OCI-LY1 (cell line): ENCODE measurements at regions not wholly inside any gene's neighbourhood (a gene's known extent, or its start where the extent isn't known, plus 50 kb on each side); places are given as distances from the start of the nearest gene placed in this dataset.
A peak's percentile ranks its signal among the peaks of the same experiment; 100 is the strongest.

Source experiments
- H2AFZ ChIP-seq: fragments of 200-600 bp; sonication (generic), shearing (Covaris generic); 2 replicates; pipeline ENCODE4 v1.6.0; 2014; ENCODE audit warnings: antibody characterized with exemption, mild to moderate bottlenecking, low read length
- H3F3A ChIP-seq: fragments of 200-600 bp; sonication (generic), shearing (Covaris generic); 2 replicates; pipeline ENCODE4 v1.6.0; 2014; ENCODE audit warnings: mild to moderate bottlenecking, antibody characterized with exemption, low read length, moderate library complexity; ENCODE audit not compliant: insufficient read depth
- H3K27ac ChIP-seq: fragments of 200-600 bp; sonication (generic); 2 replicates; pipeline ENCODE4 v1.5.1; 2014; ENCODE audit warnings: low read length, mixed run types, mild to moderate bottlenecking, low read depth; ENCODE audit not compliant: poor library complexity, severe bottlenecking
- H3K27me3 ChIP-seq: fragments of 200-600 bp; sonication (generic); 2 replicates; pipeline ENCODE4 v1.6.0; 2014; ENCODE audit warnings: antibody characterized with exemption, mild to moderate bottlenecking, low read length, moderate library complexity; ENCODE audit not compliant: insufficient read depth
- H3K36me3 ChIP-seq: fragments of 200-600 bp; sonication (generic); 2 replicates; pipeline ENCODE4 v1.6.1; 2014; ENCODE audit warnings: mild to moderate bottlenecking, antibody characterized with exemption, low read length, moderate library complexity, mixed read lengths; ENCODE audit not compliant: insufficient read depth
- H3K4me1 ChIP-seq: fragments of 200-600 bp; sonication (generic); 2 replicates; pipeline ENCODE4 v1.5.1; 2014; ENCODE audit warnings: mild to moderate bottlenecking, low read length, moderate library complexity; ENCODE audit not compliant: insufficient read depth, severe bottlenecking
- H3K4me2 ChIP-seq: fragments of 200-600 bp; sonication (generic), shearing (Covaris generic); 2 replicates; pipeline ENCODE4 v1.6.1; 2014; ENCODE audit warnings: low read length
- H3K4me3 ChIP-seq: fragments of 200-600 bp; sonication (generic); 2 replicates; pipeline ENCODE4 v1.5.1; 2014; ENCODE audit warnings: low read length, low read depth, mild to moderate bottlenecking, mixed read lengths; ENCODE audit not compliant: poor library complexity, severe bottlenecking
- H3K79me2 ChIP-seq: fragments of 200-600 bp; shearing (Covaris generic); 2 replicates; pipeline ENCODE4 v1.6.1; 2016; ENCODE audit warnings: mixed run types, low read length, mixed read lengths; ENCODE audit not compliant: insufficient read depth
- H3K9ac ChIP-seq: fragments of 200-600 bp; sonication (generic), shearing (Covaris generic); 2 replicates; pipeline ENCODE4 v1.6.1; 2014; ENCODE audit warnings: mild to moderate bottlenecking, low read length, mixed read lengths
- H3K9me2 ChIP-seq: fragments of 200-600 bp; sonication (generic), shearing (Covaris generic); 2 replicates; pipeline ENCODE4 v1.6.1; 2014; ENCODE audit warnings: low read depth, mild to moderate bottlenecking, low read length, mixed read lengths
- H3K9me3 ChIP-seq: fragments of 200-600 bp; shearing (Covaris generic); 2 replicates; pipeline ENCODE4 v1.6.1; 2014; ENCODE audit warnings: low read length, mixed read lengths
- H4K20me1 ChIP-seq: fragments of 200-600 bp; sonication (generic), shearing (Covaris generic); 2 replicates; pipeline ENCODE4 v1.6.0; 2016; ENCODE audit warnings: mild to moderate bottlenecking, low read length; ENCODE audit not compliant: insufficient read depth
- CTCF ChIP-seq: fragments of 200-600 bp; sonication (generic), shearing (Covaris generic); IDR thresholded peaks from 2 replicates; pipeline ENCODE4 v1.5.1; 2017; ENCODE audit warnings: mild to moderate bottlenecking, antibody characterized with exemption, low read length, moderate library complexity, mixed read lengths
- EZH2 ChIP-seq: fragments of 200-600 bp; sonication (generic), shearing (Covaris generic); IDR thresholded peaks from 2 replicates; pipeline ENCODE4 v1.8.0; 2017; ENCODE audit warnings: borderline replicate concordance, mixed run types, mild to moderate bottlenecking, antibody characterized with exemption, low read length, moderate library complexity, mixed read lengths

GRCh38 chr5:89371646-89372045 is 488.7 kb upstream of the MEF2C start:
- H3K4me1 ChIP-seq = peaks cover 8% of the 10 kb centered on the region
- no peaks in the 10 kb centered on the region for H3K9me3 ChIP-seq
- no peak overlapping the region for H2AFZ ChIP-seq
- H3F3A ChIP-seq = no peaks in the 10 kb centered on the region
- no peaks in the 10 kb centered on the region for H3K9me2 ChIP-seq
- TF ChIP-seq CTCF = no peak
- no peak for TF ChIP-seq EZH2
- no peaks in the 10 kb centered on the region for H3K79me2 ChIP-seq
- H3K27ac ChIP-seq = no peak overlapping the region
- H3K4me3 ChIP-seq = no peak overlapping the region
- H3K36me3 ChIP-seq = no peaks in the 10 kb centered on the region
- H3K27me3 ChIP-seq = no peaks in the 10 kb centered on the region
- no peaks in the 10 kb centered on the region for H4K20me1 ChIP-seq
- no peak overlapping the region for H3K4me2 ChIP-seq
- H3K9ac ChIP-seq = no peak overlapping the region

DNA sequence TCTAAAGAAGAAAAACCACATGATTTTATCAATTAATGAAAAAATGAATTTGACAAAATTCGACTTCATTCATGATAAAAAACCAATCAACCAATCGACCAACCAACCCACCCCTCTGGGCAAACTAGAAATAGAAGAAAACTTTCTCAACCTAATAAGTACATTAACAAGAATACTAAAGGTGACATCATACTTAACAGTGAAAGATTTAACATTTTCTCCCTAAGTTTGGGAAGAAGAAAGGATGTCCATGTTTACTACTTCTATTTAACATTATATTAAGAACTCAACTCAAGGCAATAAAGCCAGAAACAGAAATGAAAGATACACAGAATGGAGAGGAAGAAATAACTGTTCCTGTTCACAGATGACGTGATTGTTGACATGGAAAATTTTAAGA is 476.1 kb upstream of the MEF2C start:
- Histone ChIP-seq H3K9me3 (0 out of 2 replicates have a peak, but pooled peaks cover 2% of the 10 kb centered on the region), H3K4me1 (peaks cover 8% of the 10 kb centered on the region), H3K79me2 (no peaks in the 10 kb centered on the region), H3K4me3 (no peak overlapping the region), H3K27me3 (no peaks in the 10 kb centered on the region), H3K4me2 (no peak overlapping the region), H3K27ac (no peak overlapping the region), H2AFZ (0 out of 2 replicates have a peak overlapping the region, but pooled peaks have one; percentile 80), H3K36me3 (no peaks in the 10 kb centered on the region), H3F3A (no peaks in the 10 kb centered on the region; the same call in 1 of the 2 replicates), H3K9me2 (no peaks in the 10 kb centered on the region), H3K9ac (no peak overlapping the region), H4K20me1 (no peaks in the 10 kb centered on the region)
- no peak for TF ChIP-seq EZH2
- TF ChIP-seq CTCF = no peak

DNA sequence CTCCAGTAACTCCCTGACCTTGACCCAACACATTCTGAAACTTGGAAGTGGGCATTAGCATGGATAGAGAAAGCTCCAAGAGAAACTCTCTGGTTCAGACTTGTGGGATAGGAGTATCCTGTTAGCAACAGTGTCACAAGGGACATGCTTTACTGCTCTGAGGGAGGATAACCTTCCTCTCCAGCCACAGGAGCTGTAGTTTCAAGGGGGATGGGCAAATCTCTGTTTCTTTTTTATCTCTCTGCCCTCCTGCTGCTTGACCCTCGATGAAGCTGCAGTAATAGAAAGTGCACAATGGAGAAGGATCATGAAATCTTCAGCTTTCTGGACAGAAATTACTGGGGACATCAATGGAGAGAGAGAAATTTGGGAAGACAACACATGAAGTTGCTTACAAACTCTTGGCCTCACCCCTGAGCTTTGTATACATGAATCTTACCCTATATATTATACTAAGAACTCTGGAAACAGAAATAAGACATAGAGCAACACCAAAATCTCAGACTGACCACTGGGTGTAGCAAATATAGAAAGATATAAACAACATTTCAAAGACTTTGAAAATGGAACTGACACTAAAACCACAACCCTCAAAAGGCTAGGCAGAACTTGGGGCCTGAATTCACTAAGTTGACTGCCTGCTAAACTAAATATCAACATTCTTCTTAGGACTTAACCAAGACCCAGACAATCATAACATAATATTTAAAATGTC is 471.0 kb upstream of the MEF2C start:
- TF ChIP-seq EZH2 (no peak), CTCF (no peak)
- Histone ChIP-seq H3K27me3 (no peaks in the 10 kb centered on the region), H4K20me1 (no peaks in the 10 kb centered on the region), H3K4me3 (no peak overlapping the region), H3K27ac (no peak overlapping the region), H3K9ac (no peak overlapping the region), H3K9me2 (no peaks in the 10 kb centered on the region), H3K79me2 (no peaks in the 10 kb centered on the region), H3F3A (no peaks in the 10 kb centered on the region), H3K4me1 (peaks cover 3% of the 10 kb centered on the region), H2AFZ (no peak overlapping the region), H3K9me3 (0 out of 2 replicates have a peak, but pooled peaks cover 2% of the 10 kb centered on the region), H3K4me2 (no peak overlapping the region), H3K36me3 (no peaks in the 10 kb centered on the region)
